SW 1271 (cell line): ENCODE measurements at regions not wholly inside any gene's neighbourhood (a gene's known extent, or its start where the extent isn't known, plus 50 kb on each side); places are given as distances from the start of the nearest gene placed in this dataset.
"Not testable (repeated sequence)": the region's sequence is repeated elsewhere in the genome, so short reads cannot be mapped to it uniquely, and the experiment has no call there.

ENCODE experiments used
- DNase-seq, 2 experiments: peaks; one replicate each; lab custom pipeline; 2025; lab: John Stamatoyannopoulos, UW

DNA sequence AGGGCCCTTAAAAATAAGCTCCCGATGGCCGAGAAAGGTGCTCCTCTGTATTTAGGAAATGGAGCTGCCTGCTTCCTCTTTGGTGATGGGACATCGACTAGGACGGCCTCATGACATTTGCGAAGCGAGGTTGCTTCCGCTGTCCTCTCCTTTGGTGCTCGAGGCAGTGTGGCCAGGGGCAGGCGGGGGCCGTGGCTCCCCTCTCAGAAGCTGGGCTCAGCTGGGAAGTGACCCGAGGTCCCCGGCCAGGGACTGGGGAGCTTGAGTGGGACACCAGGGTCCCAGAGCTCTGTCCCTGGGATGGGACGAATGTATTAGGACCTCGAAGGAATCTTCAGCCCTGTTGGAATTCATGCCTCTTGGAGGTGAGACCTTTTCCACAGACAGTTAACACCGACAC is 151.1 kb downstream of the CTTN start:
- no peak for DNase-seq

DNA sequence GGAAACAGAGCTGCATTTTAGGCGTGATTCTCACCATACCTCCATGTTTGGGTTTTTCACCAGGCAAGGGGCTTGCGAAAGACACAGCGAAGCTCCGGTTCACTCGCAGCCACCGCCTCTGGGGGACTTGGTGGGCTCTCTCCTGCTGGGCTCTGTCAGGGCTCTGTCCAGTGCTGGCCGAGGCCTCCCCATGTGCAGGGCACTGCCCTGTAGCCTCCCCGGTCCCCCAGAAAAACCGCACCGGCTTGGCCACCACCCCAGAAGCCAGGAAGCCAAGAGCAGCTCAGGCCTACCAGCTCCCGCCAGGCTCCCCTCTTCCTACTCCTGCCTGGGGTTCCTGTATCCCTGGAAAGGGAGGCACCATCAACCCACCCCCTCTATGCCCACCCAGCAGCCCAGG is 151.5 kb downstream of the CTTN start:
- no peak for DNase-seq

- DNase-seq, result no peak
Observed at GRCh38 chr11:70550456-70551195, 152.3 kb downstream of the CTTN start.

GRCh38 chr11:70551351-70552166 is 153.2 kb downstream of the CTTN start:
- DNase-seq, result no peak

- no peak for DNase-seq
Observed at GRCh38 chr11:70552167-70553150, 154.1 kb downstream of the CTTN start.

- DNase-seq, result no peak
Observed at GRCh38 chr11:70555078-70555477, 156.7 kb downstream of the CTTN start.

- no peak for DNase-seq
Observed at GRCh38 chr11:70556884-70557741, 158.8 kb downstream of the CTTN start.

GRCh38 chr11:70557742-70558485 is 159.6 kb downstream of the CTTN start:
- DNase-seq, result no peak

- no peak for DNase-seq
Observed at GRCh38 chr11:70558681-70559080, 160.4 kb downstream of the CTTN start.

GRCh38 chr11:70559516-70559915 is 161.2 kb downstream of the CTTN start:
- no peak for DNase-seq

GRCh38 chr11:70560621-70561020 is 162.3 kb downstream of the CTTN start:
- DNase-seq, result not testable (repeated sequence)

- no peak for DNase-seq
Observed at GRCh38 chr11:70566768-70567530, 168.6 kb downstream of the CTTN start.

GRCh38 chr11:70567680-70568034 is 169.3 kb downstream of the CTTN start:
- no peak for DNase-seq

GRCh38 chr11:70568035-70568813 is 169.9 kb downstream of the CTTN start:
- no peak for DNase-seq

- DNase-seq, result no peak
Observed at GRCh38 chr11:70568814-70569617, 170.7 kb downstream of the CTTN start.

GRCh38 chr11:70569618-70569890 is 171.2 kb downstream of the CTTN start:
- no peak for DNase-seq

DNA sequence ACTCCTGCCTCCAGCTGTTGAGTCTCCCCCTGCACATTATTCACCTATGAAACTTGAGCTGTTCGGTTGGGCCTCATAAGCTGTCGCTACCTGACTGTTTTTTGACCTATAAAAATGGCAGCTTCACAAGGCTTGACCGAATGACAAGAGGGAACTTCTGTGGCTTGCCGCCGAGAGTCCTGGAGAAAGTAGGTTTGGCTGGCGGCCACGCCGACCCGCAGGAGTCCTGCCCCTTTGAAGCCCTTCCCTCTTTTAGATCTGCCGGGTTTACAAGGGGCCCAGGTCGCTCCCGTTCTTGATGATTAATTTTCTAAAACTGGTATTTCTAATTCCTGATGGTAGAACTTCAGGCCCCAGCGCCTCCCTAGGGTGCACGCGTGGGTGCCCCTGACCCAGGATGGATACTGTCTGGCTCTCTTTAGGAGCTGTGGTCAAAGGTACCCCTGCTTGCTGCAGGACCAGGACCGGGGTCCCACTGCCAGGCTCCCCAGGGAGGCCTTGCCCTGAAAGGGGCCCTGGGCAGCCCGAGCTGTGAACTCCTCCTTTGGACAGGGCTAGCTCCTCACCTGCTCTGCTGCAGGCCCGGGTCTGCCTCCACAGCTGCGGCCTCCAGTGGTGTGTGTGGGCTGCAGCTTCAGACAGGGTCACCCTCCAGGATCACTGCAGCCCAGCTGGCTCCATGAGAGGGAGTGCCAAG is 171.8 kb downstream of the CTTN start:
- DNase-seq, result no peak
